Activated naive CD4-positive, alpha-beta T cell treated with anti-CD3 and anti-CD28 coated beads for 36 hours (primary cell): ENCODE measurements at regions not wholly inside any gene's neighbourhood (a gene's known extent, or its start where the extent isn't known, plus 50 kb on each side); places are given as distances from the start of the nearest gene placed in this dataset.

Experiments used
- CTCF ChIA-PET: fragments of 350-600 bp; sonication (Branson Sonifier 250); formaldehyde crosslinking; loops from one replicate; lab custom pipeline; 2021; ENCODE audit warnings: antibody characterized with exemption; lab: Charles Lee
- DNase-seq: peaks from one replicate; pipeline ENCODE4 v3.0.0-alpha.2; 2020
- H3K27ac Mint-ChIP-seq: one replicate; pipeline ENCODE4 v1.8.0; 2021; ENCODE audit warnings: mild to moderate bottlenecking, mixed read lengths
- H3K27me3 Mint-ChIP-seq: one replicate; pipeline ENCODE4 v1.8.0; 2021; ENCODE audit warnings: low read depth, mixed read lengths
- H3K36me3 Mint-ChIP-seq: one replicate; pipeline ENCODE4 v1.8.0; 2021; ENCODE audit warnings: low read depth, mixed read lengths
- H3K4me1 Mint-ChIP-seq: one replicate; pipeline ENCODE4 v1.8.0; 2021; ENCODE audit warnings: low read depth, mixed read lengths
- H3K4me3 Mint-ChIP-seq: one replicate; pipeline ENCODE4 v1.8.0; 2021; ENCODE audit warnings: mild to moderate bottlenecking, moderate library complexity, mixed read lengths
- H3K9me3 Mint-ChIP-seq: one replicate; pipeline ENCODE4 v1.8.0; 2021; ENCODE audit warnings: mixed read lengths
- intact Hi-C: fragments of 100-400 bp; cut with micrococcal nuclease; formaldehyde crosslinking; loops from one replicate; pipeline ENCODE4 v1.15.1; 2023

DNA sequence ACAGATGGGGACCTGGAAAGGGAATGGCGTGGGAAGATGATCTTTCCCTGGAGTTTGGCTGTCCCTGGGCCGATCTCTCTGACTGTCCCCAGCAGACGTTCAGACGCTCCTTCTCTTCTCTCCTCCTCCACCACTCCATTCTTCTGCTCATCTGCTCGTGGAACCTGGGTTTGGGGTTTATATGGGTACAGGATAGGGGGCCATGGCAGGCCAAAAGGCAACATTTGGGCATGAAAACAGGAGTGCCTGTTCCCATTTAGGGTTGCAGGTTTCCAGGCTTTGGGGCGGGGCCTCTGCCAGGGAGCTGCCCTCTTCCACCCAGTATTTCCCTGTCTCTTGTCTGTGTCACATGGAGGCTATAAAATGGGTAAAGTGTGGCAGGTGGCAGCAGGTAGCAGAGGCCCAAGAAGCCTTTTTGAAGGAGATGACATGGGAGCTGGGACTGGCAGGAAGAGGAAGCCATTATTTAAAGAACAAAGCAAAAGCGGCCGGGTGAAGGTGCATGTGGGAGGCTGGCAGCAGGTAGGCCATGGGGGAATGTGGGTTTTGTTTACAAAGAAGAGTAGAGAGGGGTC, 203.7 kb downstream of the BMP7 start:
- CTCF ChIA-PET = no interaction called here
- intact Hi-C loops = no loop called here

DNA sequence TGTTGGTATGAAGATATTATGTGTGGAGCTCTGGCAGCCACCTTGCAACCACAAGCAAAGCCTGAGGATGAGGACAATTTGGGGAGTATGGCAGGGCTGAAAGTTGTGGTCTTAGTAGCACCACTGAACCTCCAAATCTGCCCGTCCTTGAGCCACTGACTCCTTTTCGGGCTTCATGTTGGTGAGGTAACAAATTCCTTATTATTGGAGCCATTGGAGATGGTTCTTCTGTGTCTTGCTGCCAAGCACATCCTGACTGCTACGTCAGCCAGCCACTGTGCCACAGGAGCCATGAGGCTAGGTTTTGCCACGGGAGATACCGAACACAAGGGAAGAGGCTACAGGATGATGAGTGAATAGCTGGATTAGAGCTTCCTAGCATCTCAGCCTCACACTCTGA, 201.6 kb downstream of the BMP7 start:
- CTCF ChIA-PET = no interaction called here
- no peak overlapping the region for H3K27ac Mint-ChIP-seq
- intact Hi-C loops = no loop called here
- H3K9me3 Mint-ChIP-seq = no peaks in the 10 kb centered on the region
- H3K4me3 Mint-ChIP-seq = no peak overlapping the region
- H3K4me1 Mint-ChIP-seq = no peaks in the 10 kb centered on the region
- peaks cover 37% of the 10 kb centered on the region for H3K27me3 Mint-ChIP-seq
- H3K36me3 Mint-ChIP-seq = no peaks in the 10 kb centered on the region
- DNase-seq = no peak

More for the DNA sequence above, 203.7 kb downstream of the BMP7 start:
- Mint-ChIP-seq H3K27me3 (peaks cover 30% of the 10 kb centered on the region), H3K27ac (no peak overlapping the region), H3K9me3 (no peaks in the 10 kb centered on the region), H3K4me1 (no peaks in the 10 kb centered on the region), H3K4me3 (no peak overlapping the region), H3K36me3 (no peaks in the 10 kb centered on the region)
- DNase-seq = no peak

DNA sequence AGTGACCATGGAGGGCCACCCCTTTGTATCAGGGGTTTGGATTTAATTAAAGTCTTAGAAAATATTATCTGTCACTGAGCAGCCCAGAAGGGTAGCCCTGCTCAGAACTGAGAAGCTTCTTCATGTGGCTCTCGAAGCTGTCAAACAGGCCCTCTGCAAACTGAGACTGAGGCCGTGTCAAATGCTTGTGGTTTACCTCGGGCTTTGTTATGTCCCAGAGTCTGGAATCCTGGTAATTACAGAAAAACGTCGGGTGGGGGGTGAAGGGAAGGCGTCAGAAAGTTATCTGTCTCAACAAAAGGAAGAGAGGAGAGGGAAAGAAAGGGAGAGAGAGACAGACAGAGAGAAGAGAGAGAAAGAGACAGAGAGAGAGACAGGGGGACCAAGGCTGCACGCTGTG, 200.8 kb downstream of the BMP7 start:
- no peak overlapping the region for H3K4me3 Mint-ChIP-seq
- no peaks in the 10 kb centered on the region for H3K9me3 Mint-ChIP-seq
- intact Hi-C loops = no loop called here
- H3K27me3 Mint-ChIP-seq = peaks cover 41% of the 10 kb centered on the region
- no peaks in the 10 kb centered on the region for H3K36me3 Mint-ChIP-seq
- CTCF ChIA-PET = no interaction called here
- no peak for DNase-seq
- H3K27ac Mint-ChIP-seq = no peak overlapping the region
- no peaks in the 10 kb centered on the region for H3K4me1 Mint-ChIP-seq

DNA sequence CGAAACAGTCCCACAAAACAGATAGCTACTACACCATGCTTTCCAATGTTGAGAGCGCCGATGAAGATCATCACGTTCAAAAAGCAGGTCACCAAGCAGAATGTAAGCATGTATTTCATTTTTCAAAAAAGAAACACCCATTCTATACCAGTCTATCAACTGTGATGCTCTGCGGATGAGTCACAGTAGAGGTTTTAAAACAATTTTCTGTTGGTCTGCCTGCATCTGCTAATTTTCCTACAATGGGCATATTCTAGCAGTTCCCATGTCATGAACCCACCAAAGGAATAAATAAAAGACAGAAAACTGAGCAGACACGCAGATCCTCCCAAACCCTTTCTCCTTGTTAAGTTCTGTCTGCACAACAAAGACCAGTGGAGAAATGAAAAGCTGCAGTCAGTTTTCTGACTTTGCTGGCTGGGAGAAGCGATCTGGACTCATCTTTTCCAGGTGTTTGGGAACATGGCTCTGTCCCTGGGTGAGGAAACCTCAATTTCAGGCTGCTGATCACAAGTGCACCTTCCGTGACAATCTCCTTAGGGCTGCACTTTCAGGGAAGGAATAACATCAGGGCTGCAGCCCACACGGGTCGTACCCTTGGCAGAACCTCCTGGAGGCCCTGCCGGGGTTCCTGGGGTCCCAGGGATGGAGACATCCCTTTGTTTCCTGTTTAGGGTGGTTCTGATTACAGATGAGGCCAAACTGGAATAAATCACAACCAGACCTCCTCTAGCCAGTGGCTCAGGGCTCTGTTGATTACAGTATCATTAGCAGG, 200.1 kb downstream of the BMP7 start:
- Mint-ChIP-seq H3K27me3 (peaks cover 48% of the 10 kb centered on the region), H3K9me3 (no peaks in the 10 kb centered on the region), H3K27ac (no peak overlapping the region), H3K4me3 (no peak overlapping the region), H3K36me3 (no peaks in the 10 kb centered on the region), H3K4me1 (peaks cover 2% of the 10 kb centered on the region)
- CTCF ChIA-PET = no interaction called here
- intact Hi-C loops = no loop called here
- DNase-seq = no peak

DNA sequence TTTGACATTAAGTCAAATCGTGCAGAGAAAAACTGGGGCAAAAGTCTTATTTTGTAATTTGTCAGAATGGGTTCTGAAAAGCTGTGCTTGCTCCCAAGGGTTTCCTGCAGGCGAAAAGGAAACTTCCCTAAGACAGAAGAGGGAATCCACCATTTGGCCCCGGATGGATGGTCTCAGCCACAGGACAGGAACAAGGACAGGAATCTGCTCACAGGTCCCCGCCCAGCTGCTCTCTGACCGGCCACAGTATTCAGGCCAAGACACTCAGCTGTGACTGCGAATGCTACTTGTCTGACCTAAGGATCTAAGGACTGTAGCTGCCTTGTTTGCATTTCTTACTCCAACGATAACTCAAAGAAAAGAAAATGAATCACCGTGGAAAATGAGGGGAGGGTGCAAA, 197.0 kb downstream of the BMP7 start:
- Mint-ChIP-seq H3K9me3 (no peaks in the 10 kb centered on the region), H3K27me3 (peaks cover 48% of the 10 kb centered on the region), H3K27ac (no peak overlapping the region), H3K36me3 (no peaks in the 10 kb centered on the region), H3K4me3 (no peak overlapping the region), H3K4me1 (peaks cover 6% of the 10 kb centered on the region)
- CTCF ChIA-PET = interaction anchor here (0.5 to 0.8 kb wide), 2 partner anchors 10 to 356 kb away, joined by 3 read pairs; no protein-coding TSS in a partner anchor
- DNase-seq = no peak
- intact Hi-C loops = no loop called here

DNA sequence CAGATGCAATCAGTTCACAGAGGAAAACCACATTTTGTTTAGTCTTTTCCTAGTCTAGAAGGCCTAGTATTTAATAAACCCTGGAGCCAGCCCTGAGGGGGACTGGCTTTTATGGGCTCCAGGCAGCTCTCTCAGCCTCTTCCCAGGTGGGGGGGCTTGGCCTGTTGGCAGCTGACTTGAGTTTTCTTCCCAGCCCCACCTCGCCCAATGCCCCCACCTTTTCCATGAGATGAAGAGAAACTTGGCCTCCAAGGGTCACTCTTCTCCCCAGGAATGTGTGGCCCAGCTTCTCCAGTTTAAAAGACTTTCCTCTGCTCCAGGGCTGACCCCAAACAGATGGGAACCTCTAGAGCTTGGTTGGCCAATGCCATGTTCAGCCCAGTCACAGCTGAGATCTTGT, 196.1 kb downstream of the BMP7 start:
- peaks cover 6% of the 10 kb centered on the region for H3K4me1 Mint-ChIP-seq
- DNase-seq = no peak
- H3K36me3 Mint-ChIP-seq = no peaks in the 10 kb centered on the region
- H3K27ac Mint-ChIP-seq = no peak overlapping the region
- intact Hi-C loops = no loop called here
- CTCF ChIA-PET = interaction anchor here (0.6 kb wide), 1 partner anchor 275 kb away, joined by 3 read pairs; no protein-coding TSS in a partner anchor
- peaks cover 48% of the 10 kb centered on the region for H3K27me3 Mint-ChIP-seq
- H3K4me3 Mint-ChIP-seq = no peak overlapping the region
- no peaks in the 10 kb centered on the region for H3K9me3 Mint-ChIP-seq

DNA sequence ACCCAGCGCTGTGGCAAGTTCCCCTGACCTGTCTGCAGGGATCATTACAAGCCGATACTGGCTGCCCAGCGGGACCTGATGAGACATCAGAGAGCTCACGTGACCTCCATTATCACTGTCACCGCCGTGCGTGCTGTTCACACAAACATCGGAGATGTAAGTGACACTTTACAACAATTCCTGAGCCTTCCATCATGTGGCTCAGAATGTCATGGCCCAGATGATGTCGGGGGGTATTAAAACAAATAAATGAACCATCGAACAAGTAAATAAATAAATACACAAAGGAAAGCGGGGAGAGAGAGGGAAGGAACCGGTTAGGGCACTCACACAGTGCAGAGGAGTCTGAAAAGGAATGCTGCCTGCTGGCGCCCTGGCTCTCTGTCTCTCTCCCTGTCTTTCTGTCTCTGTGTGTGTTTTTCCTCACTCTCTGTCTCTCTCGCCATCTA, 195.1 kb downstream of the BMP7 start:
- Mint-ChIP-seq H3K4me3 (no peak overlapping the region), H3K4me1 (peaks cover 6% of the 10 kb centered on the region), H3K27me3 (peaks cover 46% of the 10 kb centered on the region), H3K36me3 (no peaks in the 10 kb centered on the region), H3K27ac (no peak overlapping the region), H3K9me3 (peaks cover 1% of the 10 kb centered on the region)
- no peak for DNase-seq
- intact Hi-C loops = no loop called here
- CTCF ChIA-PET = no interaction called here

DNA sequence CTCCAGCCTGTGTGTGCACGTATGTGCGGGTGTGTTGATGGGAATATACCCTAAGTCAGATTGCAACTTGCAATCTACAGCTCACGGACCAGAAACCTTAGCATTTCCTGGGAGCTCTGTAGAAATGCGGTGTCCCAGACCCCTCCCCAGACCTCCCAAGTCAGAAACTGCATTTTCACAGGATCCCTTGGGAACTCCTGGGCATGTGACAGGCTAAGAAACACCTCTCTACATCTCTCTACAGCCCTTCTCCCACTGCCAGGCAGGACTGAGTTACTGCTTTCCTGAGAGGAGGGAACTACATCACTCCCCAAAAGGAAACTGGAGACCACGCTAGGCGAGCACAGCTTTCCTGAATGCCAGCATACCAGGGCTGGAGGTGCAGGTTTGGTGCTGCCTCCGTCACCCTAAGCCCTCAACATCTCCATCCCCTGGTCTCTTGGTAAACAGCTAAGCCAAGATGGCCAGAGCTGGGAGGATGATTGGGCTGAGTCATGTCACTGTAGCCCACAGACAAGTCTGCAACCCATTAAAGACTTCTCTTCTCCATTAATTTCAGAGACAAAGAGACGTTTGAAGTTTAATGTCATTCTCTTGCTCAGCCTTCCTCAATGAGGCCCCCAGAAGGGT, 194.4 kb downstream of the BMP7 start:
- CTCF ChIA-PET = interaction anchor here (0.5 kb wide), 1 partner anchor 387 kb away, joined by 3 read pairs; no protein-coding TSS in a partner anchor
- H3K27ac Mint-ChIP-seq = no peak overlapping the region

DNA sequence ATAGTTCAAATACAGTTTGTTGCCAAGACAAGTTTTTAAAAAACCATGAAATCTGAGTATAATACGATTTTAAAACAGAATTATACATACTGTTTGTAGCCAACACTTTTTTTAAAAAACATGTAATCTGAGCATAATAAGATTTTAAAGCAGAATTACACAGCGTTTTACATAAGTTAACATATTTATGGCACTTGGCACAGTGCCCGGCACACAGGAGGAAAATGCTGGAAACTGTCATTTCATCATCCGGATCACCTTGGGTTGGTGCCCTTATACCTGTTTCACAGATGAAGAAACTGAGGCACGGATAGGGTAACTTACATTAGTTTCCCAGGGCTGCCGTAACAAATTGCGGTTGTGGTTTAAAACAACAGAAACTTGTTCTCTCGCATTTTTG, 193.0 kb downstream of the BMP7 start:
- Mint-ChIP-seq H3K27me3 (peaks cover 36% of the 10 kb centered on the region), H3K4me3 (no peak overlapping the region), H3K9me3 (peaks cover 5% of the 10 kb centered on the region), H3K36me3 (no peaks in the 10 kb centered on the region), H3K4me1 (peaks cover 6% of the 10 kb centered on the region), H3K27ac (no peak overlapping the region)
- DNase-seq = no peak
- intact Hi-C loops = no loop called here
- CTCF ChIA-PET = no interaction called here

More for the DNA sequence above, 194.4 kb downstream of the BMP7 start:
- H3K36me3 Mint-ChIP-seq = no peaks in the 10 kb centered on the region
- peaks cover 40% of the 10 kb centered on the region for H3K27me3 Mint-ChIP-seq
- no peak for DNase-seq
- peaks cover 6% of the 10 kb centered on the region for H3K4me1 Mint-ChIP-seq
- no peak overlapping the region for H3K4me3 Mint-ChIP-seq
- intact Hi-C loops = no loop called here
- peaks cover 2% of the 10 kb centered on the region for H3K9me3 Mint-ChIP-seq

DNA sequence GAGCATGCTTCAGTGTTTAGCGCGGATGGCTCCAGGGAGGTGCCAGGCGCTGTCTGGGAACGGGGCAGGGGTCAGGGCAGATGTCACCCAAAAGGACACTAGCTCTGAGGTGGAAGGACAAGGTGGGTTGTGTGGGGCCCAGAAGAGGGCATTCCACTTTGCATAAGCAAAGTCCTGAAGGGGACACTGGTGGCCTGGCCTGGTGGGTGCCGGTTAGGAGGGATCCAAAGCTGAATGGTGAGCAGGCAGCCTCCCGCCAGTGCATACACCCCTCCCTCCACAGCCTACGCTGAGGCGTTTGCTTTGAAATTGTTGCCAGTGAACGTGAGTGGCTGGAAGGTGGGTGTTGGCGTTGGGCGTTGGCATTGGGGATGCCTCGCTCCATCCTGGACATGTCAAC, 192.1 kb downstream of the BMP7 start:
- intact Hi-C loops = no loop called here
- no peak for DNase-seq
- Mint-ChIP-seq H3K36me3 (no peaks in the 10 kb centered on the region), H3K27ac (no peak overlapping the region), H3K27me3 (peaks cover 36% of the 10 kb centered on the region), H3K9me3 (peaks cover 8% of the 10 kb centered on the region), H3K4me3 (no peak overlapping the region), H3K4me1 (peaks cover 6% of the 10 kb centered on the region)
- CTCF ChIA-PET = no interaction called here

DNA sequence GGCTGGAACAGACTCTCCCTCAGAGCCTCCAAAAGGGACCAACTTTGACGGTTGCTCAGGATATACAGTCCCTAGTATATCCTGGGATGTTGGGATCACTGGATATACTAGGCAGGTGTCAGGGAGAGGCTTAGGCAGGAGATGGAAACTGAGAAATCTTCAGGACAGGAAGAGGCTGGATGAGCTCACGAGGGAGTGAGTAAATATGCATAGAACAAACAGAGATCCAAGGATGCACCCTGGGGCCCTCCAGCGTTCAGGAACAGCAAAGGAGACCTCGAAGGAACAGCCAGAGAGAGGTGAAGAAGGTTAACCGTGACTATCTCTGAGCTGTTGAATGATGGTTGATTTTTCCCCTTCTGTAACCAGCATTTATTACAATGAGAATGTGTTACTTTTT, 191.3 kb downstream of the BMP7 start:
- Mint-ChIP-seq H3K27me3 (peaks cover 28% of the 10 kb centered on the region), H3K4me1 (peaks cover 6% of the 10 kb centered on the region), H3K4me3 (no peak overlapping the region), H3K27ac (no peak overlapping the region), H3K36me3 (no peaks in the 10 kb centered on the region), H3K9me3 (peaks cover 12% of the 10 kb centered on the region)
- CTCF ChIA-PET = no interaction called here
- DNase-seq = no peak
- intact Hi-C loops = no loop called here

DNA sequence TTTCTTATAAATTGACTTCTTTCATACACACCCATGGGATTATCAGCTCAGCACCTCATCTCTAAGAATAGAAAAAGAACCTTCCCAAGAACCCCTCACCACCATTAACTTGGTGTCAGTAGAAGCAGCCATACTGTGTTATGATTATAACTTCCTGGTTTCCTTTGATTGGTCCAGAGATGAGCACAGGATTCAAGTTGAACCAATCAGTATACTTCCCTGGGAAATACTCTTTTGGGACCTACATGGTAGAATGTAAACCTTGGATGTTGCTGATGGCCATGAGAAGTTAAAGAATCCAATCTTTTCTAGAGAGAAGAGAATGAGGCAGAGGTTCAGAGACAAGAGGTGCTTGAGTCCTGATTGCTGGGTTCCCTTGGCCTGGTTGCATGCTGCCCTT, 190.8 kb downstream of the BMP7 start:
- Mint-ChIP-seq H3K9me3 (peaks cover 12% of the 10 kb centered on the region), H3K27me3 (peaks cover 25% of the 10 kb centered on the region), H3K4me3 (no peak overlapping the region), H3K36me3 (no peaks in the 10 kb centered on the region), H3K4me1 (peaks cover 6% of the 10 kb centered on the region), H3K27ac (no peak overlapping the region)
- no peak for DNase-seq
- CTCF ChIA-PET = no interaction called here
- intact Hi-C loops = no loop called here
